ENCODE measurements at regions not wholly inside any gene's neighbourhood (a gene's known extent, or its start where the extent isn't known, plus 50 kb on each side); places are given as distances from the start of the nearest gene placed in this dataset.

DNA sequence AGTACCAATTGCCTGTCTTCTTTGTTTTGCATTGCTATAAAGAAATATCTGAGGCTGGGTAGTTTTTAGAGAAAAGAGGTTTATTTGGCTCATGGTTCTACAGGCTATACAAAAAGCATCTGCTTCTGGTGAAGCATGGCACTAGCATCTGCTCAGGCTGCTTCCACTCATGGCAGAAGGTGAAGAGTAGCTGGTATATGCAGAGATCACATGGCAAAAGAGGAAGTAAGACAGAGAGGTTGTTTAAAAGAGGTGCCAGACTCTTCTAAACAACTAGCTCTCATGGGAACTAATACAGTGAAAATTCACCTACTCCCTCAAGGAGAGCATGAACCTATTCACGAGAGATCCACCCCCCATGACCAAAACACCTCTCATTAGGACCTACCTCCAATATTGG, 56.7 kb upstream of the GUCA2B start:
- ATAC-seq (no peak), DNase-seq (no peak)
- no peak overlapping the region for H3K27ac Mint-ChIP-seq
- no peak overlapping the region for H3K4me3 Mint-ChIP-seq
- ChIA-PET POLR2A (no interaction called here), CTCF (no interaction called here)
- H3K36me3 Mint-ChIP-seq (ENCODE audit: low read depth): no peaks in the 10 kb centered on the region
- H3K9me3 Mint-ChIP-seq (ENCODE audit: low read depth): peaks cover 4% of the 10 kb centered on the region
- no peaks in the 10 kb centered on the region for H3K4me1 Mint-ChIP-seq
- peaks cover 19% of the 10 kb centered on the region for H3K27me3 Mint-ChIP-seq
- intact Hi-C loops (cut with DNase I, micrococcal nuclease): no loop called here

DNA sequence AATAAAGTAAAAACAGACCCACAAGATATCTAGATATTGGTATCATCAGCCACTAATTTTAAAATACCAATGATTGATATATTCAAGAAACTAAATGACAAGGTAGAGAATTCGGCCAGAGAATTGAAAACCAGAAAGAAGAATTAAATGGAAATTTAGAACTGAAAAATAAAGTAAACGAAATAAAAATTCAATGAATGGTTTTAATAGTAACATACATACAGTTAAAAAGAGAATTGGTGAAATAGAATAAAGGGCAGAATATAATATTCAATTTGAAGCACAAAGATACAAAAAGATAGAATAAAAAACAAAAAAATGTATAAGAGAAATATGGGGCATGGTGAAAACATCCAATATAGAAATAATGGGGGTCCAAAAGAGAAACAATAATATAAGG, 64.0 kb upstream of the GUCA2B start:
- Mint-ChIP-seq H3K4me3 (no peak overlapping the region), H3K9me3 (ENCODE audit: low read depth) (peaks cover 18% of the 10 kb centered on the region), H3K27me3 (peaks cover 8% of the 10 kb centered on the region), H3K36me3 (ENCODE audit: low read depth) (peaks cover 2% of the 10 kb centered on the region), H3K27ac (no peak overlapping the region), H3K4me1 (peaks cover 2% of the 10 kb centered on the region)
- intact Hi-C loops (cut with DNase I, micrococcal nuclease): no loop called here
- ChIA-PET POLR2A (no interaction called here), CTCF (interaction anchor here (0.7 kb wide), 1 partner anchor 148 kb away, joined by 3 read pairs; no protein-coding TSS in a partner anchor)
- ATAC-seq (no peak), DNase-seq (no peak)

DNA sequence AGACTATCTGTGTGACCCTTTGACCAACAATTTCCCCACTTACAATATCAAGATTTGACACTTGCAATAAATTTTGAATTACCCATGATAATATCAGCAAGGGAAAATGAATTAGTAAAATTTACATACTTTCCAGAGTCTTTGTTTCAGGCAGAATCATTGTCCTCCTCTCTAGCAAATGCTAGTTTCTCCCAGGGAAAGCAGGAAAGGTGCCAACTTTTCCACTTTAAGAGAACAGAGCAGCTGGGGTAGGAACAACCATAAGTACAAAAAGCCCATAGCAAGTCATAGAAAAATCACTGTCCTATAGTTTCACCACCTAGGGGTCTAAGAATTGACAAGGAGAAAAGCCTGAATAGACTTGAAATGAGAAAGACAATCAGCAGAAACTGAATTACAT, 67.1 kb upstream of the GUCA2B start:
- ATAC-seq (no peak), DNase-seq (no peak)
- intact Hi-C loops (cut with DNase I, micrococcal nuclease): no loop called here
- Mint-ChIP-seq H3K27ac (no peak overlapping the region), H3K36me3 (ENCODE audit: low read depth) (peaks cover 2% of the 10 kb centered on the region), H3K4me1 (peaks cover 2% of the 10 kb centered on the region), H3K9me3 (ENCODE audit: low read depth) (peaks cover 14% of the 10 kb centered on the region), H3K27me3 (peaks cover 11% of the 10 kb centered on the region), H3K4me3 (no peak overlapping the region)
- POLR2A ChIA-PET: no interaction called here
- CTCF ChIA-PET: interaction anchor here (0.7 kb wide), 1 partner anchor 87 kb away, joined by 3 read pairs; no protein-coding TSS in a partner anchor

DNA sequence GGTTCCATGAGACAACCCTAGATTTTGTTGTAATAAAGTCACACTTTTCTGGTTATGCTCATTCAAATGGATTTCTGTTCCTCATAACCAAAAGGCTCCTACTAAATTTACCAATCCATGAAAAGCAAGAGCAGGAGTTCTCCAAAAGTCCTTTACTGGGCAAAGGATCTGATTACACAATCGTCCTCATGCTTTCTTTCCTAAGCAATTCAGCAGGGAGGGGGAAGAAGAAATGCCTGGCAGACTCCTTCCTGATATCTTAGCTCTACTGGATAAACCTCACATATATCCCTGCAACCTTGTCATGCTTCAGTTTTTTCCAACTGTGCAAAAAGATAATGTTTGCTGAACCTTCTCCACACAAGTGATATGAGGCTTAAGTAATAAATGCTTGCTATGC, 67.6 kb upstream of the GUCA2B start:
- intact Hi-C loops (cut with DNase I, micrococcal nuclease): no loop called here
- POLR2A ChIA-PET: no interaction called here

DNA sequence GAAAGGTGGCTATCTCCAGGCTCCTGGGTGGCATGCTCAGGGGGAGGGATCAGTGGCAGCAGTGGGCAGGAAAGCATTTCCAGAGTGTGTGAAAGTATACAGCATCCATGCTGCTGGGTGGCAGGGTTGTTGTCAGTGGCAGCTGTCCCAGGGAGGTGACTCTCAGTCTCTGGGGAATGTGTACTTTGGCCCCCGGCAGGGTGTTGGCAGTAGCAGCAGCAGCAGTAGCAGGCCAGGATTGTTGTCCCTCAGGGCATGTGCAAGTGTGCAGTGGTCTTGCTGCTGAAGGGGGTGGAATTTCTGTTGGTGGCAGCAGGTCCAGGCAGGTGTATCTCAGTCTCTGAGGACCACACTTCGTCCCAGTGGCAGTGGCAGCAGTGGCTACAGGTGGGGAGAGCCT, 71.7 kb upstream of the GUCA2B start:
- no peak for DNase-seq
- Mint-ChIP-seq H3K36me3 (ENCODE audit: low read depth) (no peaks in the 10 kb centered on the region), H3K4me3 (no peak overlapping the region), H3K9me3 (ENCODE audit: low read depth) (peaks cover 6% of the 10 kb centered on the region), H3K4me1 (peaks cover 2% of the 10 kb centered on the region), H3K27me3 (peaks cover 16% of the 10 kb centered on the region), H3K27ac (no peak overlapping the region)
- ATAC-seq: no peak
- intact Hi-C loops (cut with DNase I, micrococcal nuclease): no loop called here
- ChIA-PET CTCF (no interaction called here), POLR2A (no interaction called here)

More for the DNA sequence above, 67.6 kb upstream of the GUCA2B start:
- Mint-ChIP-seq H3K4me1 (peaks cover 2% of the 10 kb centered on the region), H3K27ac (no peak overlapping the region), H3K4me3 (no peak overlapping the region), H3K9me3 (ENCODE audit: low read depth) (peaks cover 14% of the 10 kb centered on the region), H3K27me3 (peaks cover 11% of the 10 kb centered on the region), H3K36me3 (ENCODE audit: low read depth) (peaks cover 2% of the 10 kb centered on the region)
- ATAC-seq (no peak), DNase-seq (no peak)
- CTCF ChIA-PET: interaction anchor here (0.7 kb wide), 1 partner anchor 88 kb away, joined by 3 read pairs; no protein-coding TSS in a partner anchor

DNA sequence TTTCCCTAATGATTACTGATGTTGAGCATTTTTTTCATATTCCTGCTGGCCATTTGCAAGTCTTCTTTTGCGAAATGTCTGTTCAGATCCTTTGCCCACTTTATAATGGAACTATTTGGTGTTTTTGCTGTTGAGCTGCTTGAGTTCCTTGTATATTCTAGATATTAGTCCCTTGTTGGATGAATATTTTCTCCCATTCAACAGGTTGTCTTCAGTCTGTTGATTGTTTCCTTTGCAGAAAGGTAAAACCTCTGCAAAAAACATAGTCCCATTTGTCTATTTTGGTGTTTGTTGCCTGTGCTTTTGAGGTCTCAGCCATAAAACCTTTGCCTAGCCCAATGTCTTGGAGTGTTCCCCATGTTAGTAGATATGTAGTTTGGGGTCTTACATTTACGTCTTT, 78.0 kb upstream of the GUCA2B start:
- intact Hi-C loops (cut with DNase I, micrococcal nuclease): no loop called here
- H3K36me3 Mint-ChIP-seq (ENCODE audit: low read depth): no peaks in the 10 kb centered on the region
- DNase-seq (no peak), ATAC-seq (no peak)
- no peak overlapping the region for H3K4me3 Mint-ChIP-seq
- H3K9me3 Mint-ChIP-seq (ENCODE audit: low read depth): peaks cover 6% of the 10 kb centered on the region
- H3K27me3 Mint-ChIP-seq: peaks cover 31% of the 10 kb centered on the region
- POLR2A ChIA-PET: no interaction called here
- no peak overlapping the region for H3K27ac Mint-ChIP-seq
- CTCF ChIA-PET: no interaction called here
- H3K4me1 Mint-ChIP-seq: no peaks in the 10 kb centered on the region

DNA sequence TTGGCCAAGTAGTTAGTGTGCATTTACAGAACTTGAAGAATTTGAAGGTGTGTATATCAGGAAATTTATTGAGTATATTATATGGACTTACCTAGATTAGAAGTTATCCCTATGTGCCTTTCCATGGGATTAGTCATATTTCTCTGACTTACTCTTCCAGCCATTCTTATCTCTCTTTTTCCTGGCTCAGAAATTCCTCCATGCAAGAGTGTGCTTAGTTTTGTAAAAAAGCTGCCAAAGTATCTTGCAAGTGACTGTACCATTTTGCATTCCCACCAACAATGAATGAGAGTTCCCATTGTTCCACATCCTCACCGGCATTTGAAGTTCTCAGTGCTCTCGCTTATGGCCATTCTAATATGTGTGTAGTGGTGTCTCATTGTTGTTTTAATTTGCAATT, 82.2 kb upstream of the GUCA2B start:
- POLR2A ChIA-PET: no interaction called here
- peaks cover 25% of the 10 kb centered on the region for H3K27me3 Mint-ChIP-seq

DNA sequence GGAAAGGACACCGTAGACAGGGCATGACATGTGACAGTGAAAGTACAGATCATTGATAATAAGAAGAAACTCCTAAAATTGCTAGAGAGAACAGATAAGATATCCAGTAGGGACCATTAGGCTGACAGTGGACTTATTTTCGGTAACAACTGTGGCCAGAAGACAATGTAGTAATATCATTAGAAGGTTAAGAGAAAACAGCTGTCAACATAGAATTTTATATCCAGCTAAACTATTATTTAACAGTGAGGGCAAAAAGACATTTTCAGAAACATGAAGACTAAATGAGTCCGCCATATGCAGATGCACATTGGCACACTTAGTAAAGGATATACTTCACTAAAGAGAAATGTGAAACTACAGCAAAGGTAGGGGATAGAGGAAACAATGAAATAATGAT, 95.4 kb upstream of the GUCA2B start:
- ChIA-PET POLR2A (interaction anchor here (0.6 kb wide), 1 partner anchor 602 kb away, joined by 3 read pairs; no protein-coding TSS in a partner anchor), CTCF (no interaction called here)
- DNase-seq (no peak), ATAC-seq (no peak)
- Mint-ChIP-seq H3K4me1 (peaks cover 8% of the 10 kb centered on the region), H3K27me3 (peaks cover 58% of the 10 kb centered on the region), H3K9me3 (ENCODE audit: low read depth) (peaks cover 16% of the 10 kb centered on the region), H3K36me3 (ENCODE audit: low read depth) (peaks cover 7% of the 10 kb centered on the region), H3K4me3 (no peak overlapping the region), H3K27ac (no peak overlapping the region)
- intact Hi-C loops (cut with DNase I, micrococcal nuclease): no loop called here

More for the DNA sequence above, 82.2 kb upstream of the GUCA2B start:
- no peak overlapping the region for H3K27ac Mint-ChIP-seq
- CTCF ChIA-PET: no interaction called here
- ATAC-seq (no peak), DNase-seq (no peak)
- no peak overlapping the region for H3K4me3 Mint-ChIP-seq
- H3K4me1 Mint-ChIP-seq: no peaks in the 10 kb centered on the region
- H3K9me3 Mint-ChIP-seq (ENCODE audit: low read depth): no peaks in the 10 kb centered on the region
- intact Hi-C loops (cut with DNase I, micrococcal nuclease): no loop called here
- H3K36me3 Mint-ChIP-seq (ENCODE audit: low read depth): no peaks in the 10 kb centered on the region

DNA sequence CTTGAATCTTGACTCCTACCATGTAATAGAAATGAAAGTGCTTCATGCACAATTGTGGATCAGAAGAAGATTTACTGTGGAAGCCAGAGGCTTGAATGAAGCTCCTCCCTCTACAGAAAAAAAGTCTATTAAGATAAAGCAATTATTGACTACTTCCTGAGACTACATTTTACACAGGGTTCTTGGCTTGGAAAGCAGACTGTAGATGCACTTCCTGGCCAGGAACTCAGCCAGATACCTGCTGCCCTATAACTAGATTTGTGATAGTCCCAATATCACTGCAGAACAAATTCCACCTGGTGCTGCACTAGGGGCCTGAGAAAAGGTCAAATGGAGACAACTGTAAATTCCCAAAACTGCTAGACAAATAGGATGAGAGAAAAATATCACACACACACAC, 96.8 kb upstream of the GUCA2B start:
- H3K27ac Mint-ChIP-seq: no peak overlapping the region
- DNase-seq (no peak), ATAC-seq (no peak)
- H3K27me3 Mint-ChIP-seq: peaks cover 58% of the 10 kb centered on the region
- CTCF ChIA-PET: no interaction called here
- H3K9me3 Mint-ChIP-seq (ENCODE audit: low read depth): peaks cover 16% of the 10 kb centered on the region
- peaks cover 7% of the 10 kb centered on the region for H3K36me3 Mint-ChIP-seq (ENCODE audit: low read depth)
- H3K4me1 Mint-ChIP-seq: peaks cover 16% of the 10 kb centered on the region
- intact Hi-C loops (cut with DNase I, micrococcal nuclease): no loop called here
- H3K4me3 Mint-ChIP-seq: no peak overlapping the region
- POLR2A ChIA-PET: no interaction called here

DNA sequence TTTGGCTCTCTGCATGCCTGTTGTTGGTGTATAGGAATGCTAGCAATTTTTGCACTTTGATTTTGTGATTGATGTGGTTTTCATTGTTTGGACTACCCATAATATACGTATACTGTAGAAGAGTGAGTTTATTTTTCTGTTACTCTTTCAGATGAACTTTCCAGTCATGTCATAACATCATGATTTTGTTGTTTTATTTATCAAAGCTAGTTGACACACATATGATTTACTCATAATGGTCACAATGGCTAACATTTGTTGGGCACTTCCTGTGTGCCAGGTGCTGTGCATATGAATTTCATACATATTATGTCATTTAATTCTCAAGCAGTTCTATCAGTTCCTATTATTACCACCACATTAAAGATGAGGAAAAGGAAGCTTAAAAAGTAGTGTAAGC, 98.1 kb upstream of the GUCA2B start:
- POLR2A ChIA-PET: no interaction called here
- no peak for DNase-seq
- ATAC-seq: no peak
- Mint-ChIP-seq H3K4me1 (peaks cover 16% of the 10 kb centered on the region), H3K27me3 (peaks cover 58% of the 10 kb centered on the region), H3K36me3 (ENCODE audit: low read depth) (peaks cover 5% of the 10 kb centered on the region), H3K27ac (no peak overlapping the region), H3K4me3 (no peak overlapping the region), H3K9me3 (ENCODE audit: low read depth) (peaks cover 12% of the 10 kb centered on the region)
- intact Hi-C loops (cut with DNase I, micrococcal nuclease): no loop called here
- CTCF ChIA-PET: no interaction called here

DNA sequence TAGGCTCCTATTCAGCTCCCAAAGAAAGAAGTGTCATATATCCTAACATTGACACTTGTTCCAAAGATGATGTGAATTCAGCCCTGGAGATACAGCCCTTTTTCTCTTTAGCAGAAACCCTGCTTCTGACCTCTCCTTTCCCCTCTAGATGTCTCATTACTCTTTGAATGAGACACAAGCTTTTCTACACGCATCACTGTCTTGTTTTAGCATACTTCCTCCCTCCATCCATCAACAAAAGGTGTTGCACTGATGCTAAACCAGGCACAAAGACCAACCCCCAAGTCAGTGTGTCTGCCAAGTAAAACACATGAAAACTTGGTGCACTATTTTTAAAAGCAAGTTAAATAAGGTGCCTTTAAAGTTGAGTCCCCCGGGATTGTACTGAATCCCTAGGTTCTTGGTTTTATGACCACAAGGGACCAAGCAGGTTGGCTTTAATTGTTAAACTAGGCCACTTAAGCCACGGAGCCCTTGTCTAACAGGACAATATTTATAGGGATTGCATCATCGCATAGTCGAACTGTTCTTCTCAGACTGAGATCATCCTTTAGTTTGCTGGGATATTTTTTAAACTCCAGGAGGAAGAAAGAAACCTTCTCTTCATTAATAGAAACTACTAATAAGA, 101.0 kb upstream of the GUCA2B start:
- H3K36me3 Mint-ChIP-seq (ENCODE audit: low read depth): no peaks in the 10 kb centered on the region
- H3K27ac Mint-ChIP-seq: no peak overlapping the region
- no peak for DNase-seq
- H3K27me3 Mint-ChIP-seq: peaks cover 64% of the 10 kb centered on the region
- ChIA-PET CTCF (no interaction called here), POLR2A (no interaction called here)
- no peak overlapping the region for H3K4me3 Mint-ChIP-seq
- peaks cover 5% of the 10 kb centered on the region for H3K9me3 Mint-ChIP-seq (ENCODE audit: low read depth)
- intact Hi-C loops (cut with DNase I, micrococcal nuclease): no loop called here
- H3K4me1 Mint-ChIP-seq: peaks cover 14% of the 10 kb centered on the region
- ATAC-seq: no peak

DNA sequence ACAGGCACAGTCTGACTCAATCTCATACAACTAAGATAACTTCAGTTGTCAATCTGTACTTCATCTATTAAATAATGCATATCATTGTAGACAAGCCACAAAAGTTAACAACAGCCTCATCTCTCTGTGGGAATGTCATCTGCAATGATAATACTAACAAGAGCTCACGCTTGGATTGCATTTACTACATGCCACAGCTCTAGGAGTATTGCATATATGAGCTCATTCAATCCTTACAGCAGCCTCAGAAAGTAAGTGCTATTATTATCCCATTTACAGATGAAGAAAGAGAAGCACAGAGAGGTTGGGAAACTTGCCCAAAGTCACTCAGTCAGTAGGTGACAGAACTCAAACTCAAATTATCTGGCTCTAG, 105.7 kb upstream of the GUCA2B start:
- POLR2A ChIA-PET: no interaction called here
- CTCF ChIA-PET: interaction anchor here (0.7 to 1.3 kb wide), 2 partner anchors 10 kb away, joined by 3 to 4 read pairs; no protein-coding TSS in a partner anchor
- Mint-ChIP-seq H3K9me3 (ENCODE audit: low read depth) (no peaks in the 10 kb centered on the region), H3K4me3 (no peak overlapping the region), H3K27me3 (peaks cover 46% of the 10 kb centered on the region), H3K4me1 (peaks cover 5% of the 10 kb centered on the region), H3K36me3 (ENCODE audit: low read depth) (no peaks in the 10 kb centered on the region), H3K27ac (no peak overlapping the region)
- intact Hi-C loops (cut with DNase I, micrococcal nuclease): no loop called here
- ATAC-seq (no peak), DNase-seq (no peak)
